GM12865 (cell line): ENCODE measurements at regions not wholly inside any gene's neighbourhood (a gene's known extent, or its start where the extent isn't known, plus 50 kb on each side); places are given as distances from the start of the nearest gene placed in this dataset.

Source experiments
- DNase-seq: peaks from one replicate; pipeline ENCODE4 v3.0.0; 2010; ENCODE audit warnings: low read depth
- H3K4me3 ChIP-seq: 2 replicates; pipeline ENCODE4 v1.5.1; 2011; ENCODE audit warnings: mild to moderate bottlenecking, low read depth, low read length, control low read depth
- CTCF ChIP-seq: IDR thresholded peaks from 2 replicates; pipeline ENCODE4 v1.5.1; 2011; ENCODE audit warnings: low read length, control low read depth, low read depth, inconsistent platforms; ENCODE audit not compliant: insufficient read depth; ENCODE audit errors: missing control alignments

GRCh38 chr9:30575691-30576090, 1808.8 kb upstream of the ACO1 start:
- no peak overlapping the region for H3K4me3 ChIP-seq
- no peak for DNase-seq
- no peak for TF ChIP-seq CTCF

- no peak for DNase-seq
- TF ChIP-seq CTCF: no peak
- no peak overlapping the region for H3K4me3 ChIP-seq
Measured at GRCh38 chr9:30579810-30580209, 1804.6 kb upstream of the ACO1 start.

GRCh38 chr9:30582240-30582639, 1802.2 kb upstream of the ACO1 start:
- no peak for DNase-seq
- no peak overlapping the region for H3K4me3 ChIP-seq
- TF ChIP-seq CTCF: no peak

GRCh38 chr9:30584559-30584958, 1799.9 kb upstream of the ACO1 start:
- no peak overlapping the region for H3K4me3 ChIP-seq
- no peak for TF ChIP-seq CTCF
- no peak for DNase-seq

GRCh38 chr9:30591461-30591860, 1793.0 kb upstream of the ACO1 start:
- no peak for TF ChIP-seq CTCF
- H3K4me3 ChIP-seq: no peak overlapping the region
- DNase-seq: no peak

GRCh38 chr9:30597608-30598007, 1786.8 kb upstream of the ACO1 start:
- no peak overlapping the region for H3K4me3 ChIP-seq
- DNase-seq: no peak
- no peak for TF ChIP-seq CTCF

- no peak overlapping the region for H3K4me3 ChIP-seq
- no peak for DNase-seq
- no peak for TF ChIP-seq CTCF
Measured at GRCh38 chr9:30605936-30606335, 1778.5 kb upstream of the ACO1 start.
